Prostate gland (tissue), 2 donors: ENCODE measurements at regions not wholly inside any gene's neighbourhood (a gene's known extent, or its start where the extent isn't known, plus 50 kb on each side); places are given as distances from the start of the nearest gene placed in this dataset.

Source experiments
- DNase-seq: peaks from one replicate; pipeline ENCODE4 v3.0.0-alpha.2; 2019; ENCODE audit warnings: low spot score
- H3K27ac ChIP-seq, 2 donors: fragments of 200-600 bp; sonication (generic); 2 replicates each; pipeline ENCODE4 v1.5.1; 2017 to 2019
- H3K27me3 ChIP-seq: fragments of 200-600 bp; sonication (generic); replicated peaks from 2 replicates; pipeline ENCODE4 v1.5.1; 2019; ENCODE audit not compliant: insufficient read depth
- H3K36me3 ChIP-seq, 2 donors: fragments of 200-600 bp; sonication (generic); 1 replicate in 1 of 2; 2 replicates in 1 of 2; pipeline versions ENCODE4 v1.5.1 to v1.8.1; 2017 to 2019
- H3K4me1 ChIP-seq: fragments of 200-600 bp; sonication (generic); replicated peaks from 2 replicates; pipeline ENCODE4 v1.5.1; 2019
- H3K4me3 ChIP-seq, 2 donors: fragments of 200-600 bp; sonication (generic); 2 replicates each; pipeline ENCODE4 v1.5.1; 2017 to 2019
- H3K9me3 ChIP-seq: fragments of 200-600 bp; sonication (generic); 2 replicates; pipeline ENCODE4 v1.5.1; 2017
- POLR2A ChIP-seq: fragments of 450-650 bp; IDR thresholded peaks from one replicate; pipeline ENCODE4 v1.6.1; 2016; ENCODE audit warnings: antibody characterized with exemption, mild to moderate bottlenecking
- POLR2AphosphoS5 ChIP-seq: sonication (generic); formaldehyde crosslinking; IDR thresholded peaks from one replicate; pipeline ENCODE4 v1.6.1; 2017; ENCODE audit warnings: antibody characterized with exemption
- WGBS: methylation state at CpG from one replicate; pipeline ENCODE4 v1.1.5; 2018; 5-methylcytosine and 5-hydroxymethylcytosine counted together
- intact Hi-C: fragments of 100-400 bp; cut with DNase I; formaldehyde crosslinking; loops from one replicate; pipeline ENCODE4 v1.14.2; 2022
- TF ChIP-seq, protein P1 (sequence below), 4 experiments: fragments of 200-600 bp in 2 of 4; fragments of 450-650 bp in 2 of 4; sonication (generic) in 2 of 4; IDR thresholded peaks; 1 replicate in 3 of 4; 2 replicates in 1 of 4; pipeline ENCODE4 v1.5.1; 2016 to 2019; ENCODE audit warnings: antibody characterized with exemption in 4 of 4, mild to moderate bottlenecking in 2 of 4, moderate library complexity in 2 of 4

DNA sequence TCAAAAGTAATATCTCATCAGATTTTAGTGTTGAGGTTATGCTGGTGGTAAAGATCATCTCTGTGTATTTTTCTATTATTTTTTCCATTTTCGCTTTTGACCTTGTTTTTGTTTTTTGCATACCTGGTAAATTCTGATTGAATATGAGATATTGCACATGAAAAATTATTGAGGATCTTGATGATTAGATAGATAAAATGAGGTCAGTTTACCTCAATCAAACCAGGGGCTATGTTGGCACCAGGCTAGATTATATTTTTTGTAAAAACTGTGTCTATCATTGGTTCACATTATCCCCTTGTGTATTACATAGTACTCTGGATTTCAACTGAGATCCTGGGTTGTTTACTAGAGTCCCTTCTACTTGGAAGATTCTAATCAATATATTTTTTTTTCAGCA, 774.9 kb upstream of the ZNF608 start:
- no peaks in the 10 kb centered on the region for H3K9me3 ChIP-seq
- TF ChIP-seq POLR2AphosphoS5, result no peak
- no peak for TF ChIP-seq POLR2A
- TF ChIP-seq, protein P1, sequence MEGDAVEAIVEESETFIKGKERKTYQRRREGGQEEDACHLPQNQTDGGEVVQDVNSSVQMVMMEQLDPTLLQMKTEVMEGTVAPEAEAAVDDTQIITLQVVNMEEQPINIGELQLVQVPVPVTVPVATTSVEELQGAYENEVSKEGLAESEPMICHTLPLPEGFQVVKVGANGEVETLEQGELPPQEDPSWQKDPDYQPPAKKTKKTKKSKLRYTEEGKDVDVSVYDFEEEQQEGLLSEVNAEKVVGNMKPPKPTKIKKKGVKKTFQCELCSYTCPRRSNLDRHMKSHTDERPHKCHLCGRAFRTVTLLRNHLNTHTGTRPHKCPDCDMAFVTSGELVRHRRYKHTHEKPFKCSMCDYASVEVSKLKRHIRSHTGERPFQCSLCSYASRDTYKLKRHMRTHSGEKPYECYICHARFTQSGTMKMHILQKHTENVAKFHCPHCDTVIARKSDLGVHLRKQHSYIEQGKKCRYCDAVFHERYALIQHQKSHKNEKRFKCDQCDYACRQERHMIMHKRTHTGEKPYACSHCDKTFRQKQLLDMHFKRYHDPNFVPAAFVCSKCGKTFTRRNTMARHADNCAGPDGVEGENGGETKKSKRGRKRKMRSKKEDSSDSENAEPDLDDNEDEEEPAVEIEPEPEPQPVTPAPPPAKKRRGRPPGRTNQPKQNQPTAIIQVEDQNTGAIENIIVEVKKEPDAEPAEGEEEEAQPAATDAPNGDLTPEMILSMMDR (IDR thresholded peaks at IDR 0.05), result no peak
- no peaks in the 10 kb centered on the region for H3K4me1 ChIP-seq
- H3K27ac ChIP-seq, result no peak overlapping the region
- no peak overlapping the region for H3K4me3 ChIP-seq
- intact Hi-C loops, result no loop called here
- 56% methylated on average over 1 of the region's 1 CpG for WGBS
- no peaks in the 10 kb centered on the region for H3K27me3 ChIP-seq
- DNase-seq, result no peak
- H3K36me3 ChIP-seq, result no peaks in the 10 kb centered on the region

DNA sequence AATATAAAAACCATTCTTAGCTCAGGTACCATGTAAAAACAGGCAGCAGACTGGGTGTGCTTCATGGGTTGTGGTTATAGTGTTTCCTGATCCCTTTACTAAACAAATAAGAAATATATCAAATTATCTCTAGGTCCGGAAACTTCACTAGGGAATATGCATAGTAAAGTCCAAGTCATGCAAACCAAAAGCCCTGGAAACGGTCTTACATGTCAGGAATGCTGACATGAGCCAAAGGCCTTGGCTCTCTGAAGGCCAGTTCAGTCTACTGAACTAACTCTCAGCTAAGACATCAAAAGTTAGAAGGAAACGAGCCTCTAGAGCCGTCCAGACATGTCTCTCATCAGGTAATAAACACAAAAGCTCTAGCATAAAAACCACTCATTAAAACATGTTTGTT, 778.9 kb upstream of the ZNF608 start:
- Histone ChIP-seq H3K36me3 (no peaks in the 10 kb centered on the region), H3K27ac (no peak overlapping the region), H3K4me1 (no peaks in the 10 kb centered on the region), H3K4me3 (no peak overlapping the region), H3K9me3 (no peaks in the 10 kb centered on the region), H3K27me3 (no peaks in the 10 kb centered on the region)
- DNase-seq, result no peak
- intact Hi-C loops, result no loop called here
- WGBS, result 40% methylated on average over 4 of the region's 4 CpGs
- TF ChIP-seq POLR2AphosphoS5 (no peak), POLR2A (no peak)
- TF ChIP-seq, protein P1 (IDR thresholded peaks at IDR 0.05), result no peak

DNA sequence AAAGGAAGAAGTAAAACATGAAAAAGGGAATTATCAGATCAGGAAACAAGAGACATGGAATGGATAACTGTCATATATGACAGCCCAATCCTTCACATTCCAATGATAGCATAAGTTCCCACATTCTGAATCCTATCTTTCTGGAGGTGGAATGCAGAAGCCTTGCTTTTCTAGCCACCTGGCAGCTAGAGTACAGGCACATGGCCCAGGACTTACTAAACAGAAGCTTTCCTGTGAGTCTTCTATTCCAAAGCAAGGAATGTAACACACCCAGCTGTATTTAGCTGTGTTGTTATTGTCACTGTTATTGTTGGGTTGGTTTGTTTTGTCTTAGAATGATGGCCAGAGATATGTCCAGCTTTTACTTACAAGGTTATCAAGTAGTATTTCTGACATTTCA, 780.5 kb upstream of the ZNF608 start:
- no peaks in the 10 kb centered on the region for H3K27me3 ChIP-seq
- TF ChIP-seq POLR2AphosphoS5, result no peak
- TF ChIP-seq, protein P1 (IDR thresholded peaks at IDR 0.05), result no peak
- intact Hi-C loops, result no loop called here
- no peak overlapping the region for H3K4me3 ChIP-seq
- H3K36me3 ChIP-seq, result no peaks in the 10 kb centered on the region
- DNase-seq, result no peak
- no peaks in the 10 kb centered on the region for H3K9me3 ChIP-seq
- no peaks in the 10 kb centered on the region for H3K4me1 ChIP-seq
- H3K27ac ChIP-seq, result no peak overlapping the region

DNA sequence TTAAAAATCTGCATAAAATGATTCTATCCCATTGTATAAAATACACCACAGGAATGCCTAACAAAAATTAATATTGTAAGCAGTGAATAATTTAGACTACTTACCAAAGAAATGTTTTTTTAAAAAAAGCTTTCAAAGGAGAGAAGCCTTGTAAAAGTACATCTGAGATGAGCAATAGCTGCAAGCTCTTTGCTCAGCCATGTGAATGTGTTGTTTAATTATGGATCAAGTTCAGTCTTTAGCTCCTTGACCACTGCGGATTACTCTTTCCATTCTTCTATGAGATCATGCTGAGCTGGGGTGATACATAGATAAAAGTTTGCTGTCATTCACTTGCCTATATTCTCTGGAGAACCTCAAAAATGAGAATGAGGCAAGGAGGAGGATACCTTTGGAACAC, 782.4 kb upstream of the ZNF608 start:
- DNase-seq, result no peak
- no peaks in the 10 kb centered on the region for H3K27me3 ChIP-seq
- no peak for TF ChIP-seq POLR2A
- no peak for TF ChIP-seq POLR2AphosphoS5
- TF ChIP-seq, protein P1 (IDR thresholded peaks at IDR 0.05), result no peak
- no peaks in the 10 kb centered on the region for H3K4me1 ChIP-seq
- intact Hi-C loops, result no loop called here
- WGBS, result 74% methylated on average over 1 of the region's 1 CpG
- no peaks in the 10 kb centered on the region for H3K9me3 ChIP-seq
- H3K36me3 ChIP-seq, result no peaks in the 10 kb centered on the region
- H3K27ac ChIP-seq, result no peak overlapping the region
- no peak overlapping the region for H3K4me3 ChIP-seq

DNA sequence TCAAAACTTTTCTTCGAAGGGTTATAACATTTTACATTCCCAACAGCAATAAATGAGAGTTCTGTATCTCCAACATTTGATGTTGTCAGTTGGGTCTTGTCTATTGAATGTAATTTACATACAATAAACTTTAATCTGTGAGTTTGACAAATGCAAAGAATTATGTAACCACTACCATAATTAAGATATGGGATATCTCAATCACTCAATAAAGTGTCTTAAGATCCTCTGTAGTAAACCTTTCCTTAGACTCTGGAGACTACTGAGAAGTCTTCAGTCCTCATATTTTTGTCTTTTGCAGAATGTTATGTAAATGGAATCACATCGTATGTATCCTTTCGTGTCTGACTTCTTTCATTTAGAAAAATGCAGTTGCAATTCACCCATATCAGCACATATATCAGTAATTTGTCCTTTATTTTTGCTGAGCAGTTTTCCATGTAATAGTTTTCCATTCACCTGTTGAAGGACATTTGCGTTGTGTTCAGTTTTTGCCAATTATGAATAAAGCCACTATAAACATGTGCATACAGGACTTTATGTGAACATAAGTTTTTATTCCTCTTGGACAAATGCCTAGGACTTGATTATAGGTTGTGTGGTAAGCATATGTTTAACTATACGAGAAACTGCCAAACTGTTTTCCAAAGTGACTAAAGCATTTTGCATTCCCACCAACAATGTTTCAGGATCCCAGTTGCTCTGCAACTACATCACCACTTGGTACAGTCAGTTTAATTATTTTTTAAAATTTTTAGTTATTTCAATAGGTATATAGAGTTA, 784.6 kb upstream of the ZNF608 start:
- no peaks in the 10 kb centered on the region for H3K9me3 ChIP-seq
- H3K36me3 ChIP-seq, result no peaks in the 10 kb centered on the region
- no peak for TF ChIP-seq POLR2A
- TF ChIP-seq POLR2AphosphoS5, result no peak
- TF ChIP-seq, protein P1 (IDR thresholded peaks at IDR 0.05), result no peak
- no peaks in the 10 kb centered on the region for H3K4me1 ChIP-seq
- intact Hi-C loops, result no loop called here
- no peak overlapping the region for H3K27ac ChIP-seq
- H3K27me3 ChIP-seq, result no peaks in the 10 kb centered on the region
- no peak overlapping the region for H3K4me3 ChIP-seq
- 64% methylated on average over 5 of the region's 5 CpGs for WGBS
- no peak for DNase-seq
